ENCODE measurements at regions not wholly inside any gene's neighbourhood (a gene's known extent, or its start where the extent isn't known, plus 50 kb on each side); places are given as distances from the start of the nearest gene placed in this dataset.

- TF ChIP-seq CTCF (conservative IDR thresholded peaks at IDR 0.05), result no peak
- no peaks in the 10 kb centered on the region for H3K36me3 Mint-ChIP-seq (ENCODE audit: low read depth)
- H3K27me3 Mint-ChIP-seq (ENCODE audit: low read depth), result peaks cover 44% of the 10 kb centered on the region
- H3K9me3 Mint-ChIP-seq, result no peaks in the 10 kb centered on the region
- no peak overlapping the region for H3K4me3 Mint-ChIP-seq
- DNase-seq (ENCODE audit: low read depth, low spot score), result no peak
- H3K4me1 Mint-ChIP-seq, result peaks cover 11% of the 10 kb centered on the region
- no peak overlapping the region for H3K27ac Mint-ChIP-seq (ENCODE audit: unreplicated experiment)
Observed at GRCh38 chr9:36781533-36781932, 208.8 kb downstream of the MELK start.

All from neural crest cell (in vitro differentiated cells).